ENCODE measurements at regions not wholly inside any gene's neighbourhood (a gene's known extent, or its start where the extent isn't known, plus 50 kb on each side); places are given as distances from the start of the nearest gene placed in this dataset.

GRCh38 chr22:27576815-27577573, 224.6 kb downstream of the MN1 start:
- ATAC-seq (no peak), DNase-seq (no peak)

GRCh38 chr22:27577574-27577969, 224.0 kb downstream of the MN1 start:
- intact Hi-C loops (cut with DNase I, micrococcal nuclease), result no loop called here
- no peak for ATAC-seq
- DNase-seq, result no peak

More at GRCh38 chr22:27576815-27577573, 224.6 kb downstream of the MN1 start:
- intact Hi-C loops (cut with DNase I, micrococcal nuclease), result no loop called here

DNA sequence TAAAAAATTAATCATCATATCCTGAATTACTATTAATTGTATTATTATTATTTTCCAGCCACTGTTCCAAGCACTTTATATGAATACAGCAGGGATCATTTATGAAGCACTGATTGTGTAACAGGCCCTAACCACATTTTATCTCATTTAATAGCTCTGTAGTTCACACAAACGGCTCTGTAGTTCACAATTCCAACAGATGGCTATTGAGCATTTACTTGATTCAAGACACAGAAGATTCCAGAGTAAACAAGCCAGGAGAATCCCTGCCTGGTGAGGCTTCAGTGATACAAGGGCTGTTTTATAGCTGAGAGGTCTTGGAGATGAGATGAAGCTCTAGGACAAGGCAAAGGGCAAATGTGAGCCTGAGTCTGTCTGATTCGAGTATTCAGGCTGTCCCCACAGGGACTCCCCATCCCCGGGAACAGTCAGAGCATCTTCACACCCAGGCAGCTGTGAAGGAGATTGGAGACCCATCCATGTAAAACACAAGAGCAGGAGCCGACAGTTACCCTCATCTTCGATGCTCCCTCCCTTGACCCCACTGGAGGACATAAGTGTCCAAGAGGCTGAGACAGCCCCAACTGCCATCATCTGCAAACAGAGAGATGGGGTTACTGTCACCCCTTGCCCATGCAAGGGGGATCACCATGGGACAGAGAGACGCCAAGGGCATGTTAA, 222.5 kb downstream of the MN1 start:
- DNase-seq (no peak), ATAC-seq (no peak)
- intact Hi-C loops (cut with DNase I, micrococcal nuclease), result no loop called here

DNA sequence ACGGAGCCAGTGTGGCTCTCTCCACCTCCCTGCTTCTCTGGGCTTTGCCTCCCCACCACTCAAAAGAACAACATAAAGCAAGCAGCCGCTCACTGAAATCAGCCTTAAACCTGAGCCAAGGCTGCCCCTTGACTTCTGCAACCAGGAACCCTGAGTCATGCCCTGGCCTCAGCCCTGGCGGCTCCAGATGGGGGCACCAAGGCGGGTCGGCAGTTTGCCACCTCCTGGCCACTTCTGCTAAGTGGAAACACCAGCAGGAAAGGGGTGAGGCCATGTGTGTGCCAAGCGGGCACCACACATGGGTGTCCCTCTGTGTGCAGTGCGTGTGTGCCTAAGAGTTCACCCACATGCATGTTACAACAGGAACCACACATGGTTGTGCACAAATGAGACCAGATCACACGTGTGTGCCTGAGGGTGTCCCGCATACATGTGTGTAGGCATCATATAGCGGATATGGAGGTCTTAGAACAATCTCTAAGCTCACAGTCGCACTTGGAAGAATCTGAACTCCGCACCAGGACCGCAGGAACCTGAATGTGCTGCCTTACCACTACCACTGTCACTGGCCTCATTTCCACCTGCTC, 221.2 kb downstream of the MN1 start:
- no peak for ATAC-seq

GRCh38 chr22:27581236-27581635, 220.3 kb downstream of the MN1 start:
- ATAC-seq (no peak), DNase-seq (no peak)
- intact Hi-C loops (cut with DNase I, micrococcal nuclease), result no loop called here

More for the DNA sequence above, 221.2 kb downstream of the MN1 start:
- no peak for DNase-seq
- intact Hi-C loops (cut with DNase I, micrococcal nuclease), result no loop called here

- intact Hi-C loops (cut with DNase I, micrococcal nuclease), result no loop called here
- ATAC-seq, result no peak
Measured at GRCh38 chr22:27581688-27582087, 219.9 kb downstream of the MN1 start.

DNA sequence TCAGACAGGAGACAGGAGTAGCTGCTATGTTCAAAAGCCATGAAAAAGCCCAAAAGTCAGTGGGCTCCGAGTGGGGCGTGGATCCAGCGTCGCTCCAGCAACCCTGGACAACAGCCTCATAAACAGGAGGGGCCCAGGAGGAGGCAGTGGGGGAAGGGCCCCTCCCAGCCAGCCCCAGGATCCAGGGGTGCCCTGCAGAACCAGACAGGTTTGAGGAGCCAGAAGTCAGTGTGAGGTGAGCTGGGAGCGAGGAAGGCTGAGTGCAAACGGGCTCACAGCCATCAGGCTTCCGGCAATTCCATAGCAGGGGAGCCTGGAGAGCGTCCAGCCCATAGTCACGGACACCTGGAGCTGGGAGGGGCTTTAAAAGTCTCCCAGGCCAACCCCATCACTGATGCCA, 217.7 kb downstream of the MN1 start:
- no peak for ATAC-seq
- intact Hi-C loops (cut with DNase I, micrococcal nuclease), result no loop called here
- DNase-seq, result no peak

More at GRCh38 chr22:27581688-27582087, 219.9 kb downstream of the MN1 start:
- DNase-seq, result peak; percentile 54 to 62

- DNase-seq (no peak), ATAC-seq (no peak)
- intact Hi-C loops (cut with DNase I, micrococcal nuclease), result no loop called here
Measured at GRCh38 chr22:27585141-27585540, 216.4 kb downstream of the MN1 start.

GRCh38 chr22:27588268-27588667, 213.3 kb downstream of the MN1 start:
- DNase-seq (no peak), ATAC-seq (no peak)
- intact Hi-C loops (cut with DNase I, micrococcal nuclease), result no loop called here

GRCh38 chr22:27588915-27589314, 212.6 kb downstream of the MN1 start:
- ATAC-seq, result no peak
- intact Hi-C loops (cut with DNase I, micrococcal nuclease), result no loop called here
- no peak for DNase-seq

DNA sequence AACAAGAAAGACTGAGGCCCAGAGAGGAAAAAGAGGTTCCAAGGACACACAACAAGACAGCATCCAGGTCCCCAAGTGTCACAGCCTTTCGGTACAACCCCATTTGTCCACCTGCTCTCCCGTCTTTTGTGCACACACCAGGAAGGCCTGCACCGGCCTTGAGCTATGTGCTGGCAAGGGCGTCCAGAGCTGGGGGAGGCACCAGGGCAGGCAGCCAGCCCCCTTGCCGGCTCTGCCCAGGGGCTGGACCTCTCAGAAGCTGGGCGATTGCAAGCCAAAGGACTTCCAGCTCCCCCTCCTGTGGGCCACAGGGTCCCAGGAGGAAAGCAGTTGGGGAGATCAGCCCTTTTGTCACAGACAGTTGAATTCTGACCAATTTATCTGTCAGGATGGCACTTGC, 210.5 kb downstream of the MN1 start:
- no peak for ATAC-seq
- intact Hi-C loops (cut with DNase I, micrococcal nuclease), result no loop called here
- DNase-seq, result no peak

- intact Hi-C loops (cut with DNase I, micrococcal nuclease), result no loop called here
- no peak for ATAC-seq
- no peak for DNase-seq
Measured at GRCh38 chr22:27593378-27593777, 208.2 kb downstream of the MN1 start.

- intact Hi-C loops (cut with DNase I, micrococcal nuclease), result no loop called here
- no peak for ATAC-seq
- no peak for DNase-seq
Measured at GRCh38 chr22:27594020-27594419, 207.5 kb downstream of the MN1 start.

DNA sequence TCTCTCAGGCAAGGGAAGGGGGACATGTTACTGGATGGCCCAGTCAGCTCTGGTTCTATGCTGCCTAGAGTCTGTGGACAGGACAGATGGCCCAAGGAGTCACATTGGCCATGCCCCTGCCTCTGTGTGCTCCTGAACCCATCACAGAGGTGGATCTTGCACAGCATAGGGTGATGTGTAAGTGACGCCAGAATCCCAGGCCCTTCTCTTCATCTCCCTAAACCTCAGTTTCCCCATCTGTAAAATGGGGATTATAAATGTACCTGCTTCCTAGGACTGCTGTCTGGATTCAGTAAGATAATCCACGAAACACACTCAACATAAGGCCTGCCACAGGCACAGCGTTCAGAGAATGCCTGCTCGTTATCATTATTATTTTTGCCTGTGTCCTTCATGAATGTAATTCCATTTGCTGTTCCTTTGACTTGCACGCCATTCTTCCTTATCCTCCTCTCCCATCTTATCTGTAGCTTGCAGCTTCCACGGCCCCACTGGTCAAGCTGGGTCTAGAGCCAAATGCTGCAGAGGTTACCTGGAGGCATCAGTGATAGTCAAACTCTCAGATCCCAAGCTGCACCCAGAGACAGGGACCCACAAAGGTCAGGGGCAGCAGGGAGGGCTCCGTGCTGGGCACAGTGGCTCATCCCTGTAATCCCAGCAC, 207.0 kb downstream of the MN1 start:
- no peak for DNase-seq
- ATAC-seq, result no peak
- intact Hi-C loops (cut with DNase I, micrococcal nuclease), result no loop called here

DNA sequence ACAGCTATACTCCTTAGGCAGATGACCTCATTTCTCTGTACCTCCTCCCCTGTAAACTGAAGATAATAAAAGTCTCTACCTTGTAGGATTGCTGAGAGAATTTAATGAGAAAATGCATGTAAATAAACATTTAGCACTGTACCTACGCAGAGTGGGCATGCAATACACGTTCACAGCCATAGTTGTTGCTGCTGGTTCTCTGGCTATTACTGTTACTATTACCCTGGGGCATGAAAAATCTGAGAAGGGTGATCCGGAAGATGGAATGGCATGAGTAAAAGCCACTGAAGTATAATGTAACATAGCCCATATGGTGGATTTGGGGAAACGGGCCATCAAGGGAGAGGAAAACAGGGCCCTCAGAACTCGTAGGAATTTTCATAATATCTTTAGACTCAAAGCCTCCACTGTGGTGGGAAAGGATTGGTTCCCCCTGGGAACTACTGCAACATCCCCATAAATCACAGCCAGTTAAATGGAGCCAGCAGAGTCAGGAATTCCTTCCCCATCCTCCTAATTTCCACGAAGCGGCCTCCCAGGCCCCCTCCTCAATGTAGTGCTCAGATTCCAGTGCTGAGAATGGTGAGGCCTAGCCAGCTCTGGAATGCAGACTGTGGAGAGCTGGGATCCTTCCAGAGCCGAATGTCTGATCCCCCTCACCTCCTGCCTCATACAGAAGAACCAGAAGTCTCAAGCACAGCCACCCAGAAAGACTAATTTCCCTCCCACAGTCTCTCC, 205.3 kb downstream of the MN1 start:
- intact Hi-C loops (cut with DNase I, micrococcal nuclease), result no loop called here
- DNase-seq (no peak), ATAC-seq (no peak)

DNA sequence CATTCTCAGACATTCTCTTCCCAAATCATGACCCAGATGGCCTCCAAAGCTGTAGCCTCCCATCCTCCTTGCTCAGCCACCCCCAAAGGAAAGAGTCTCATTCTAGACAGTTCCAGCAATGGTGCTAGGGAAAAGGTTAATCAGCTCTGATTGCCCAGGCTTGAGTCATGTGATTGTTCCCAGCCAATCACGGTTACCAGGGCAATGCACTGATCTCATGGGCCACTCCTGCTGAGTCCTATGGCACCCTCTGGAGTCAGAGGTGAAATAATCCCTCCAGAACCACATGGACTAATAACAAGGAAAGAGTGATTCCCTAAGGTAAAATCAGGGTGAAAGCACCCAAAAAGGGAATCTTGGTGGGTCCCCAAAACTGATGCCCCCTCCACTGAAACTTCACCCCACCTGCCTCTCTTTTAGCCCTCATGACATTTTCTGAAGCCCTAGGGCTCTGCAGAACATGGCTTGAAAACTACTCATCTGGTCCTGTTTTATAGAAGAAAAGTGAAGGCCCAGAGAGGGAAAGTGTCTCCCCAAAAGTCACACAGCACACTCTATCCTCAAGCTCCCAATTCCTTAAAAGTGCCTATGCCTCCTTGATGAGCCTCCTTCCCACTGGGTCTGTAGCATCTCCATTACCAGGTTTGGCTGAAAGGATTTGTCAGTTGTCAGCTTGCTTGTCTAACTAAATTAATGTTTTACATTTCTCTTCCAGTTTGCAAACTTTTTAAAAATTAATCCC, 203.7 kb downstream of the MN1 start:
- ATAC-seq (peak; percentile 43), DNase-seq (no peak)
- intact Hi-C loops (cut with DNase I, micrococcal nuclease), result no loop called here

- DNase-seq (no peak), ATAC-seq (no peak)
- intact Hi-C loops (cut with DNase I, micrococcal nuclease), result no loop called here
Measured at GRCh38 chr22:27598792-27599191, 202.8 kb downstream of the MN1 start.

- no peak for ATAC-seq
- intact Hi-C loops (cut with DNase I, micrococcal nuclease), result no loop called here
- no peak for DNase-seq
Measured at GRCh38 chr22:27601195-27601594, 200.4 kb downstream of the MN1 start.

All from left colon (tissue), 2 donors.